PC-3 (cell line): ENCODE measurements at regions not wholly inside any gene's neighbourhood (a gene's known extent, or its start where the extent isn't known, plus 50 kb on each side); places are given as distances from the start of the nearest gene placed in this dataset.

Experiments used
- EZH2phosphoT487 ChIP-seq: fragments of 300-600 bp; sonication (generic); IDR thresholded peaks from 2 replicates; pipeline ENCODE4 v1.6.1; 2018; ENCODE audit warnings: mild to moderate bottlenecking, antibody characterized with exemption, low read length, borderline replicate concordance
- TF ChIP-seq, protein P1 (sequence below): fragments of 300-600 bp; sonication (generic); conservative IDR thresholded peaks from 2 replicates; pipeline ENCODE4 v1.5.1; 2017; ENCODE audit warnings: antibody characterized with exemption, low read depth, mild to moderate bottlenecking, low read length

DNA sequence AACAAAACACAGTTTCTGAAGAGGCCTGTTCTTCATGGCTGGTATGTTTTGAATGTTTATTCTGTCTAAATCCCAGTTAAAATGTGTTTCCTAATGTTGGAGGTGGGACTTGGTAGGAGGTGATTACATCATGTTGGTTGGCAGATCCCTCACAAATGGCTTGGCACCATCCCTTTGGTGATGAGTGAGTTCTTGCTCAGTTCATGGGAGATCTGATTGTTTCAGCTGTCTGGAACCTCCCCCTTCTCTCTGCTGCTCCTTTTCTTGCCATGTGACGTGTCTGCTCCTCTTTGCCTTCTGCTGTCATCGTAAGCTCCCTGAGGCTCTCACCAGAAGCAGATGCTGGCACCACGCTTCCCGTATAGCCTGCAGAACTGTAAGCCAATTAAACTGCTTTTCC, 383.6 kb upstream of the TPK1 start:
- TF ChIP-seq, protein P1, sequence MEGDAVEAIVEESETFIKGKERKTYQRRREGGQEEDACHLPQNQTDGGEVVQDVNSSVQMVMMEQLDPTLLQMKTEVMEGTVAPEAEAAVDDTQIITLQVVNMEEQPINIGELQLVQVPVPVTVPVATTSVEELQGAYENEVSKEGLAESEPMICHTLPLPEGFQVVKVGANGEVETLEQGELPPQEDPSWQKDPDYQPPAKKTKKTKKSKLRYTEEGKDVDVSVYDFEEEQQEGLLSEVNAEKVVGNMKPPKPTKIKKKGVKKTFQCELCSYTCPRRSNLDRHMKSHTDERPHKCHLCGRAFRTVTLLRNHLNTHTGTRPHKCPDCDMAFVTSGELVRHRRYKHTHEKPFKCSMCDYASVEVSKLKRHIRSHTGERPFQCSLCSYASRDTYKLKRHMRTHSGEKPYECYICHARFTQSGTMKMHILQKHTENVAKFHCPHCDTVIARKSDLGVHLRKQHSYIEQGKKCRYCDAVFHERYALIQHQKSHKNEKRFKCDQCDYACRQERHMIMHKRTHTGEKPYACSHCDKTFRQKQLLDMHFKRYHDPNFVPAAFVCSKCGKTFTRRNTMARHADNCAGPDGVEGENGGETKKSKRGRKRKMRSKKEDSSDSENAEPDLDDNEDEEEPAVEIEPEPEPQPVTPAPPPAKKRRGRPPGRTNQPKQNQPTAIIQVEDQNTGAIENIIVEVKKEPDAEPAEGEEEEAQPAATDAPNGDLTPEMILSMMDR, result no peak
- no peak for TF ChIP-seq EZH2phosphoT487
